RWPE1 (cell line): ENCODE measurements at regions not wholly inside any gene's neighbourhood (a gene's known extent, or its start where the extent isn't known, plus 50 kb on each side); places are given as distances from the start of the nearest gene placed in this dataset.
"Not testable (repeated sequence)": the region's sequence is repeated elsewhere in the genome, so short reads cannot be mapped to it uniquely, and the experiment has no call there.

ENCODE experiments used
- CTCF ChIA-PET: fragments of 350-600 bp; sonication (Branson Sonifier 250); formaldehyde crosslinking; extraction: SDS; loops from one replicate; lab custom pipeline; 2021; lab: Yijun Ruan, JAX
- POLR2A ChIA-PET: fragments of 400-600 bp; formaldehyde crosslinking; extraction: SDS; loops from one replicate; lab custom pipeline; 2020; ENCODE audit warnings: antibody characterized with exemption; ENCODE audit not compliant: low non-redundant PET; lab: Yijun Ruan, JAX
- DNase-seq: peaks from one replicate; pipeline ENCODE4 v3.0.0; 2012; ENCODE audit warnings: low spot score
- H3K27ac ChIP-seq: fragments of 450-650 bp; 2 replicates; pipeline ENCODE4 v1.5.1; 2017
- CTCF ChIP-seq: fragments of 450-650 bp; conservative IDR thresholded peaks from 2 replicates; pipeline ENCODE4 v1.5.1; 2017; ENCODE audit warnings: low read depth, mild to moderate bottlenecking

- no peak for DNase-seq
- ChIA-PET CTCF (interaction anchor here (0.5 kb wide), 1 partner anchor 537 kb away, joined by 6 read pairs; no protein-coding TSS in a partner anchor), POLR2A (no interaction called here)
- TF ChIP-seq CTCF = no peak
- H3K27ac ChIP-seq = no peak overlapping the region
These were observed 217.5 kb downstream of the TINAG start for GRCh38 chr6:54525731-54526130.

GRCh38 chr6:54533567-54533966 lies 225.3 kb downstream of the TINAG start:
- DNase-seq = no peak
- H3K27ac ChIP-seq = no peak overlapping the region
- TF ChIP-seq CTCF = no peak
- POLR2A ChIA-PET = no interaction called here
- CTCF ChIA-PET = interaction anchor here (0.7 kb wide), 1 partner anchor 90 kb away, joined by 3 read pairs; no protein-coding TSS in a partner anchor

DNA sequence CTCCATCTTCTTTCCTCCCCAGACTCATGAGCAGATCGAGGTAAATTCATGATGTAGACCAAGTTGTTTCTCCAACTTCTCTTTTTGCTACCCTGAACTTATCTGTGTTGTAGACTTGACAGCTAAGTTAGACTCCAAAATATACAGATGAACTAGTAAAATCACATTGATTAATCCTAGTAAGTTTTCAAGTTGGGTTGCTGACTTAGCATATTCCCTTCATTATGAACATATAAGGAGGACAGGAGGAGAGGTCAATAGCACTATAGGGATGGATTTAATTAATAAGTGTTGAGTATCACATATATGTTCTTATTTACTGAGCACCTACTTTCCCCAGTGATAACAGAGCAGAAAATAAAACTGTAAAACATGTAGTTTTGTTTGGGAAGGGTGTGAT lies 227.3 kb downstream of the TINAG start:
- ChIA-PET POLR2A (no interaction called here), CTCF (no interaction called here)
- no peak overlapping the region for H3K27ac ChIP-seq
- no peak for TF ChIP-seq CTCF
- no peak for DNase-seq

DNA sequence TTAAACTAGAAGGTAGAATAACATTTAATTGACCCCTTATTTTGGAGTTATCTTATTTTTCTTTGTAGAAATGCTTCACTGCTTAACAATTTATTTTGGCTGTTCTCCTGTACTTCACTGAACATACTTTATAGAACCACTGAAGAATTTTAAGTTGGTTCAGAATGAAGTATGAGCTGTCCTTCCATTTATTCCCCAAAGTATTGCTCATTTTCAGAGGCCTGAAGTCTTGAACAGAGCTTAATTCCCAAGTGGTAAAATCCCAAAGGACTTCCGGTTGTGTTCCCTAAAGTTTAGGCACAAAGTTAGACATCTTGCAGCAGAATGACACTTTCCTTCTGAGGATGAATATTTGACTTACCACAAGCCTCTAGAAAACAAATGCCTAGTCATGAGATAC lies 233.3 kb downstream of the TINAG start:
- CTCF ChIA-PET = interaction anchor here (0.6 to 1.0 kb wide), 3 partner anchors 13 to 361 kb away, joined by 3 to 6 read pairs (median 3); no protein-coding TSS in a partner anchor
- DNase-seq = no peak
- H3K27ac ChIP-seq = no peak overlapping the region
- TF ChIP-seq CTCF = no peak
- POLR2A ChIA-PET = no interaction called here

GRCh38 chr6:54559136-54559535 lies 250.9 kb downstream of the TINAG start:
- no peak overlapping the region for H3K27ac ChIP-seq
- no peak for DNase-seq
- CTCF ChIA-PET = no interaction called here
- POLR2A ChIA-PET = no interaction called here
- no peak for TF ChIP-seq CTCF

- H3K27ac ChIP-seq, DNase-seq, CTCF ChIA-PET, POLR2A ChIA-PET: not testable (repeated sequence)
These were observed 255.9 kb downstream of the TINAG start for GRCh38 chr6:54564188-54564587.

- TF ChIP-seq CTCF = no peak
- CTCF ChIA-PET = no interaction called here
- no peak overlapping the region for H3K27ac ChIP-seq
- POLR2A ChIA-PET = no interaction called here
- DNase-seq = no peak
These were observed 266.4 kb downstream of the TINAG start for GRCh38 chr6:54574671-54575070.
